ENCODE measurements at regions not wholly inside any gene's neighbourhood (a gene's known extent, or its start where the extent isn't known, plus 50 kb on each side); places are given as distances from the start of the nearest gene placed in this dataset.
"Not testable (repeated sequence)": the region's sequence is repeated elsewhere in the genome, so short reads cannot be mapped to it uniquely, and the experiment has no call there.

DNA sequence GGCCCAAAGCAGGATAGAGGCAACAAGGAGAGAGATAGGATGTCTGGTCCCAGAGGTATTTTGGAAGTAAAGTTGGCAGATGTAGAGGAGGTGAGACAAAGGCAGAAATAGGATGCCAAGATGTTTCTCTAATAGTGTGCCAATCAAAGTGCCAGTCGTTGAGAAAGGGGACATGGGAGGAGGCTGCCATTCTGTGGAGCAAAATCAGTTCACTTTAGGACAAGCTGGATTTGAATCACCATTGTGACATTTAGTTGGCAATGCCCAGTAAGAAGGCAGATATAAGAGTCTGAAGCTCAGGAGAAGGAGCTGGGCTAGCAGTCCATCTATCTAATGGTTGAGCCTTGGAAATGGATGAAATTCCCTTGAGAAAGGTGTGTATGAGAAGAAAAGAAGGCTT, 53.8 kb downstream of the ADRB2 start:
- 88 to 92% methylated on average over 1 of the region's 1 CpG for WGBS, 2 experiments
- Histone ChIP-seq H3K36me3 (ENCODE audit: control insufficient read depth, insufficient read depth, low read length) (no peaks in the 10 kb centered on the region), H3K27ac (ENCODE audit: insufficient read depth, low read depth, low read length, poor library complexity, severe bottlenecking) (no peak overlapping the region), H3K4me3 (ENCODE audit: insufficient read depth, low read depth, low read length) (no peak overlapping the region), H3K27me3 (ENCODE audit: control insufficient read depth, insufficient read depth, low read length, poor library complexity, severe bottlenecking) (no peaks in the 10 kb centered on the region), H3K9me3 (ENCODE audit: control insufficient read depth, low read length) (no peaks in the 10 kb centered on the region), H3K4me1 (ENCODE audit: control insufficient read depth, insufficient read depth, low read length) (no peaks in the 10 kb centered on the region)

DNA sequence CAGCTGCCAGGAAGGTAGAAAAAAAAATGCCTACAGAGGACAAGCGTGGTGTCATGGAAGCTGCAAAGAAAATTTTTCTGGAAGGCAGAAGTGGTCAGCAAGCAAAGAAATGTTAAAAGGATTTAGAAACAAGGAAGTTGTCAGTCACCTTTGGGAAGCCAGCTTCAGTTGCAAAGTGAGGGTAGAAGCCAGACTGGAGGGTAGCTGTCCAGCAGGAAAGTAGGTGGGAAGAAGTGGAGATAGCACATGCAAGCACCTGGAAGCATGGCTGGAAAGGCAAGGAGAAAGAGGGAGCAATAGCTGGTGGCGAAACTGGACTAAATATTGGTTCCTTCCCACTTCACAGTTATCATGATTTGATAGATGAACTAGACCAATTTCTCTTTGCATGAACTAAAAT, 54.3 kb downstream of the ADRB2 start:
- Histone ChIP-seq H3K36me3 (ENCODE audit: control insufficient read depth, insufficient read depth, low read length) (no peaks in the 10 kb centered on the region), H3K27me3 (ENCODE audit: control insufficient read depth, insufficient read depth, low read length, poor library complexity, severe bottlenecking) (no peaks in the 10 kb centered on the region), H3K4me1 (ENCODE audit: control insufficient read depth, insufficient read depth, low read length) (no peaks in the 10 kb centered on the region), H3K9me3 (ENCODE audit: control insufficient read depth, low read length) (no peaks in the 10 kb centered on the region), H3K4me3 (ENCODE audit: insufficient read depth, low read depth, low read length) (no peak overlapping the region), H3K27ac (ENCODE audit: insufficient read depth, low read depth, low read length, poor library complexity, severe bottlenecking) (no peak overlapping the region)
- 93 to 94% methylated on average over 2 of the region's 2 CpGs for WGBS, 2 experiments

DNA sequence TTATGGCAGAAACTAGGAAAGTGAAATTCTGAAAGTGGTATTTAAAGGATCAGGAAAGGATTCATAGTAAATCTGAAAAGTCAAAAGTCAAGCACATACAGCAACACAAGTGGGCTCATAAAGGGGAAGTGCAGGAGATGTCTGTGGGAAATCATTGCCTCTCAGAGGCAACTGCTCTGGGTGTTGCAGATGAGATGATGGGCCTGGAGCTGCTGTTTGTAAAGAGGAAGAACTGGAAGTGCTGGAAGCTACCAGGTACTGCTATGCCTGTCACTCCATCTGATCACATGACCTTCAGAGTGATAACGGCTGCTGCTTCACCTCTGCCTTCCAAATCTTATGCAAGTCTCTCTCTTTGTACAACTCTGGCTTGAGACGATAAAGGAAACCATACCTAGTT, 55.9 kb downstream of the ADRB2 start:
- Histone ChIP-seq H3K36me3 (ENCODE audit: control insufficient read depth, insufficient read depth, low read length) (no peaks in the 10 kb centered on the region), H3K4me1 (ENCODE audit: control insufficient read depth, insufficient read depth, low read length) (no peaks in the 10 kb centered on the region), H3K27me3 (ENCODE audit: control insufficient read depth, insufficient read depth, low read length, poor library complexity, severe bottlenecking) (no peaks in the 10 kb centered on the region), H3K9me3 (ENCODE audit: control insufficient read depth, low read length) (no peaks in the 10 kb centered on the region), H3K4me3 (ENCODE audit: insufficient read depth, low read depth, low read length) (no peak overlapping the region), H3K27ac (ENCODE audit: insufficient read depth, low read depth, low read length, poor library complexity, severe bottlenecking) (no peak overlapping the region)
- 80 to 86% methylated on average over 2 of the region's 2 CpGs for WGBS, 2 experiments

DNA sequence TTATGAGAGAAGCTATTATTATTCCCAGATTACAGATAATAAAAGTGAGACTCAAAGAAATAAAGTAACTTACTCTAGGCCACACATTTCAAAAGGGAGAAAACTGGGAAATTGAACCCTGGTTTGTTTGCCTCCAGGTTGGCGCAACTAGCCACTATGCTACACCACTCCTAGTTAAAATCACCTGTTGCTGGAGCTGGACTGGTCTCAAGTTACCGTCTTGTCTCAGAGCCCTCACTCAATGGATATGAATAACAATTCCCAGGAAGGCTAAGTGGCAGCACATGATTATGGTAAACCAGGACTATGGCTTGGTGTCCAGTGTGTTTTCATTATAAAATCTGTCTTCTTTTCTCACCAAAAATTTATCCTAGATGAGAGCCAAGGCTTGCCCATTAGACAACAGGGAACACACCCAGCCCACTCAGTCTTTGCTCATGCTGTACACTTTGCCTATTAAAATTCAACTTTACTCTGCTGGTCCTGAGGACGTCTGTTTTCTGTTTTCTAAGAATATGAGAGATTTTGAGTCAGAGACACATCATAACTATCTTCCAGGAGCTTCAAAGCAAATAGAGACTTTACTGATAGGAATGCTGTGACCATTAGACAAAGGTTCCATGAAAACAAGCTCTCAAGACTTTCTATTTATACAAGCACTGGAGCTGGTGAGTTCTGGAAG, 58.1 kb downstream of the ADRB2 start:
- H3K36me3 ChIP-seq (ENCODE audit: control insufficient read depth, insufficient read depth, low read length) = no peaks in the 10 kb centered on the region
- H3K4me3 ChIP-seq (ENCODE audit: insufficient read depth, low read depth, low read length) = no peak overlapping the region
- WGBS, 2 experiments = 87 to 96% methylated on average over 2 to 3 of the region's 3 CpGs
- H3K9me3 ChIP-seq (ENCODE audit: control insufficient read depth, low read length) = no peaks in the 10 kb centered on the region
- H3K27ac ChIP-seq (ENCODE audit: insufficient read depth, low read depth, low read length, poor library complexity, severe bottlenecking) = no peak overlapping the region
- H3K27me3 ChIP-seq (ENCODE audit: control insufficient read depth, insufficient read depth, low read length, poor library complexity, severe bottlenecking) = no peaks in the 10 kb centered on the region
- no peaks in the 10 kb centered on the region for H3K4me1 ChIP-seq (ENCODE audit: control insufficient read depth, insufficient read depth, low read length)

DNA sequence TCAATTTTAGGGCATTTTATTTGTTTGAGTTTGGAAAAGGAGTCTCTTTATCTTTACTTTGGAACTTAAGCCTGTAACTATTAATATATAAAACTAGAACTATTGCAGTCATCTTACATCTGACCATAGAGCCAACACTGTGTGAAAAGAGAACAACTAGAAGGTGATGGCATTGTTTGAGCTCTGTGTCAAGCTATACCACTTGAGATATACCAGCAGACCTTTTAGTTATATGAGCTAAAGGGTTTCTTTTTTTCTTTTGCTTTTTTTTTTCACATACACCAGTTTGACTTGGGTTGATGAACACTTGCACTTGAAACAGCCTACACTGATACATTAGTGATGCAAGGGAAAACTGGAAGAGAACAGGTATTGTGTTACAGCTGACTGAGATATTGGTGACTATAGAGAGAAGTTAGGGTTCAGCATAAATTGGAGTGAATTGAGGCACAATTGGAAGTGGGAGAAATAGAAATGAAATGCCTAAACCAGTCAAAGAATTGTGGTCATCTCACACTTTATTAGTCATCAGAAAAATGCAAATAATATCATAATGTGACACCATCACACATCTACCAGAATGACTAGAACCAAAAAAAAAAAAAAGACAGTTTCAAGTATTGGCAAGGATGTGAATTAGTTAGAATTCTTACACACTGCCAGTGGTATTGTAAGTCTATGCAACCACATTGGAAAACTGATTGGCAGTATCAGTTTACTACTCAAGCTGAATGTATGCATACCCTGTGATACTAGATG, 60.9 kb downstream of the ADRB2 start:
- no peaks in the 10 kb centered on the region for H3K36me3 ChIP-seq (ENCODE audit: control insufficient read depth, insufficient read depth, low read length)
- no peaks in the 10 kb centered on the region for H3K4me1 ChIP-seq (ENCODE audit: control insufficient read depth, insufficient read depth, low read length)
- no peak overlapping the region for H3K27ac ChIP-seq (ENCODE audit: insufficient read depth, low read depth, low read length, poor library complexity, severe bottlenecking)
- no peaks in the 10 kb centered on the region for H3K9me3 ChIP-seq (ENCODE audit: control insufficient read depth, low read length)
- H3K27me3 ChIP-seq (ENCODE audit: control insufficient read depth, insufficient read depth, low read length, poor library complexity, severe bottlenecking) = no peaks in the 10 kb centered on the region
- no peak overlapping the region for H3K4me3 ChIP-seq (ENCODE audit: insufficient read depth, low read depth, low read length)

DNA sequence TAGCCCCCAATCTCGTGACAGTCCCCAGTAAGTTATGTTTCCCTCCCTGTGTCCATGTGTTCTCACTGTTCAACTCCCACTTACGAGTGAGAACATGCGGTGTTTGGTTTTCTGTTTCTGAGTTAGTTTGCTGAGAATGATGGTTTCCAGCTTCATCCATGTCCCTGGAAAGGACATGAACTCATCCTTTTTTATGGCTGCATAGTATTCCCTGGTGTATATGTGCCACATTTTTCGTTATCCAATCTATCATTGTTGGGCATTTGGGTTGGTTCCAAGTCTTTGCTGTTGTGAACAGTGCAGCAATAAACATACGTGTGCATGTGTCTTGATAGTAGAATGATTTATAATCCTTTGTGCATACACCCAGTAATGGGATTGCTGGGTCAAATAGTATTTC, 63.5 kb downstream of the ADRB2 start:
- H3K36me3 ChIP-seq (ENCODE audit: control insufficient read depth, insufficient read depth, low read length); H3K4me1 ChIP-seq (ENCODE audit: control insufficient read depth, insufficient read depth, low read length): not testable (repeated sequence)
- WGBS, 2 experiments = 82 to 88% methylated on average over 5 of the region's 5 CpGs

DNA sequence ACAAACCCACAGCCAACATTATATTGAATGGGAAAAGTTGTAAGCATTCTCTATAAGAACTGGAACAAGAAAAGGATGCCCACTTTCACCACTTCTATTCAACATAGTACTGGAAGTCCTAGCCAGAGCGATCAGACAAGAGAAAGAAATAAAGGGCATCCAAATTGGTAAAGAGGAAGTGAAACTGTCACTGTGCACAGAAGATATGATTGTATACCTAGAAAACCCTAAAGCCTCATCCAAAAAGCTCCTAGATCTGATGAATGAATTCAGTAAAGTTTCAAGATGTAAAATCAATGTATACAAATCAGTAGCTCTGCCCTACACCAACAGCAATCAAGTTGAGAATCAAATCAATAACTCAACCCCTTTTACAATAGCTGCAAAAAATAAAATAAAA, 69.0 kb downstream of the ADRB2 start:
- not testable (repeated sequence) for H3K4me1 ChIP-seq (ENCODE audit: control insufficient read depth, insufficient read depth, low read length); H3K4me3 ChIP-seq (ENCODE audit: insufficient read depth, low read depth, low read length); H3K27ac ChIP-seq (ENCODE audit: insufficient read depth, low read depth, low read length, poor library complexity, severe bottlenecking); H3K36me3 ChIP-seq (ENCODE audit: control insufficient read depth, insufficient read depth, low read length); H3K27me3 ChIP-seq (ENCODE audit: control insufficient read depth, insufficient read depth, low read length, poor library complexity, severe bottlenecking); H3K9me3 ChIP-seq (ENCODE audit: control insufficient read depth, low read length)
- WGBS, 2 experiments = 89% methylated on average over 1 of the region's 1 CpG; no CpG with 5 or more reads in 1 of the 2 experiments

More for the DNA sequence above, 63.5 kb downstream of the ADRB2 start:
- not testable (repeated sequence) for H3K27me3 ChIP-seq (ENCODE audit: control insufficient read depth, insufficient read depth, low read length, poor library complexity, severe bottlenecking); H3K9me3 ChIP-seq (ENCODE audit: control insufficient read depth, low read length); H3K4me3 ChIP-seq (ENCODE audit: insufficient read depth, low read depth, low read length); H3K27ac ChIP-seq (ENCODE audit: insufficient read depth, low read depth, low read length, poor library complexity, severe bottlenecking)

DNA sequence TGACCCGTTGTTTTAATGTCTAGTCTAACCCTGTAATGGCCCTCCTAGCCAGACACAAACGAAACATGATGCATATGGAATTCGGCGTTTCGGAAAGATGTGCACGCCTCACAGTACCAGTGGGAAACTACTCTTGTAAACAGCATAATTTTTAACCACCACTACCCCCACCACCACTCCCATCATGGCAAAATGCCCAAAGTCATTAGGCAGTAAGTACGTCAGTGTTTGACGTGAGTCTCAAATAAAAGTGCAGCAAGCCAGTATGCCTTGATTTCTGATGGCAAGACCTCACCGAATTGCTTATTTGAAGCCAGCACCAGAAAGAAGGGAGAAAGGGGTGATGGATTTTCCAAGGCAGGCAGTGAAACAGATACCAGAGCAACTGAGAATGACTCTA, 71.4 kb downstream of the ADRB2 start:
- H3K9me3 ChIP-seq (ENCODE audit: control insufficient read depth, low read length) = no peaks in the 10 kb centered on the region
- H3K4me1 ChIP-seq (ENCODE audit: control insufficient read depth, insufficient read depth, low read length) = no peaks in the 10 kb centered on the region
- no peak overlapping the region for H3K27ac ChIP-seq (ENCODE audit: insufficient read depth, low read depth, low read length, poor library complexity, severe bottlenecking)
- no peaks in the 10 kb centered on the region for H3K27me3 ChIP-seq (ENCODE audit: control insufficient read depth, insufficient read depth, low read length, poor library complexity, severe bottlenecking)
- 95 to 96% methylated on average over 9 of the region's 9 CpGs for WGBS, 2 experiments
- no peaks in the 10 kb centered on the region for H3K36me3 ChIP-seq (ENCODE audit: control insufficient read depth, insufficient read depth, low read length)
- H3K4me3 ChIP-seq (ENCODE audit: insufficient read depth, low read depth, low read length) = no peak overlapping the region

DNA sequence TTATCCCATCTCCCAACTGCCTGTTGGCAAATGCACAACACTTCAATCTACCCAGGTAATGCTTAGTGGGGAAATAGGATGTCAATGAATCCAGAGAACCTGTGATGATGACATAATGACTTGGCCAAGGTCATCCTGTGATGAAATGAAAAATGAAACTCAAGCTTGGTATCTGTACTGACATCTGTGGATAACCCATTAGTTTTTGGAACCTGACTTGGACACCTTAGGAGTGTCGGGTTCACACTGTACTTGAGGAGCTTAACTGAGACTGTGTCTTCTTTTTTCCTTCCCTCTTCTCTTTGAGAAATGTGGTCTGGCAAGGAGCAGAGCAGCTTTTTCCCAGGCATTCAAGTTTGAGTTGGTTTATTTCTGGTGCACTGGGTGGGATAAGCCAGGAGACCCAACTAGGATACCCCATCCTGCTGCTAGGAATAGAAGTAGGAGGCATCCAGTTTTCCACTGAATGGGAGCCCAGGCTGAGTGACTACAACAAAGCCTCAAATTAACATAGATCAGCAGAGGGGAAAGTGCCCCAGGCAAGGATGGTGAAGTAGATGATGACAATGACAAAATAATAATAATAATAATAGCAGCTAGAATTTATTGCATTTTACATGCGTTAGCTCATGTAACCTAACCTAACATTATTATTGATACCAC, 72.1 kb downstream of the ADRB2 start:
- H3K4me3 ChIP-seq (ENCODE audit: insufficient read depth, low read depth, low read length) = no peak overlapping the region
- H3K9me3 ChIP-seq (ENCODE audit: control insufficient read depth, low read length) = no peaks in the 10 kb centered on the region
- H3K36me3 ChIP-seq (ENCODE audit: control insufficient read depth, insufficient read depth, low read length) = no peaks in the 10 kb centered on the region
- 83 to 96% methylated on average over 1 of the region's 2 CpGs for WGBS, 2 experiments
- H3K4me1 ChIP-seq (ENCODE audit: control insufficient read depth, insufficient read depth, low read length) = no peaks in the 10 kb centered on the region
- H3K27ac ChIP-seq (ENCODE audit: insufficient read depth, low read depth, low read length, poor library complexity, severe bottlenecking) = no peak overlapping the region
- no peaks in the 10 kb centered on the region for H3K27me3 ChIP-seq (ENCODE audit: control insufficient read depth, insufficient read depth, low read length, poor library complexity, severe bottlenecking)

DNA sequence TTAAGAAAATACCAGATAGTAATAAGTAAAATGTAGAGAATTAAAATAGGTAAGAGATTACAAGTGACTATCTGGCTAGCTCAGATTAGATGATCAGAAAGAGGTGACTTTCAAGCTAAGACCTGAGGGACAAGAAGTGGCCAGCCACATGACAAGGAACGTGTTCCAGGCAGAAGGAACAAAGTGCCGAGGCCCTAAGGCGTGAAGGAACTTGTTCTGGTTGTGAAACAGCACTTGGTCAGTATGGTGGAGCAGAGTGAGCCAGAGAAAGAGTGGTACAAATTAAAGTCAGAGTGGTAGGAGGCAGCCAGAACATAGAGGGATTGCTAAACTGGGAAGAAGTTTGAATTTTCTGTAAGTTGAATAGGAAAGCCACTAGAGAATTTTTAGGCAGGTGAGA, 73.6 kb downstream of the ADRB2 start:
- no peaks in the 10 kb centered on the region for H3K4me1 ChIP-seq (ENCODE audit: control insufficient read depth, insufficient read depth, low read length)
- no peak overlapping the region for H3K4me3 ChIP-seq (ENCODE audit: insufficient read depth, low read depth, low read length)
- H3K27me3 ChIP-seq (ENCODE audit: control insufficient read depth, insufficient read depth, low read length, poor library complexity, severe bottlenecking) = no peaks in the 10 kb centered on the region
- no peak overlapping the region for H3K27ac ChIP-seq (ENCODE audit: insufficient read depth, low read depth, low read length, poor library complexity, severe bottlenecking)
- no peaks in the 10 kb centered on the region for H3K36me3 ChIP-seq (ENCODE audit: control insufficient read depth, insufficient read depth, low read length)
- 92 to 95% methylated on average over 3 of the region's 3 CpGs for WGBS, 2 experiments
- H3K9me3 ChIP-seq (ENCODE audit: control insufficient read depth, low read length) = no peaks in the 10 kb centered on the region

Data from ectodermal cell (in vitro differentiated cells).